ENCODE measurements at regions not wholly inside any gene's neighbourhood (a gene's known extent, or its start where the extent isn't known, plus 50 kb on each side); places are given as distances from the start of the nearest gene placed in this dataset.

- Mint-ChIP-seq H3K4me3 (no peak overlapping the region), H3K4me1 (peaks cover 14% of the 10 kb centered on the region), H3K9me3 (no peaks in the 10 kb centered on the region), H3K27me3 (ENCODE audit: low read depth) (peaks cover 10% of the 10 kb centered on the region), H3K36me3 (no peaks in the 10 kb centered on the region), H3K27ac (no peak overlapping the region)
- no peak for DNase-seq (ENCODE audit: low spot score in 2 of 2, unreplicated experiment in 2 of 2)
- TF ChIP-seq CTCF (IDR thresholded peaks at IDR 0.05; ENCODE audit: unreplicated experiment), result no peak
Observed at GRCh38 chr6:166691746-166692145, 64.7 kb upstream of the RPS6KA2 start.

GRCh38 chr6:166691199-166691598, 64.1 kb upstream of the RPS6KA2 start:
- Mint-ChIP-seq H3K4me1 (peaks cover 14% of the 10 kb centered on the region), H3K36me3 (no peaks in the 10 kb centered on the region), H3K27ac (no peak overlapping the region), H3K27me3 (ENCODE audit: low read depth) (peaks cover 13% of the 10 kb centered on the region), H3K4me3 (no peak overlapping the region), H3K9me3 (no peaks in the 10 kb centered on the region)
- no peak for DNase-seq (ENCODE audit: low spot score in 2 of 2, unreplicated experiment in 2 of 2)
- TF ChIP-seq CTCF (IDR thresholded peaks at IDR 0.05; ENCODE audit: unreplicated experiment), result no peak

GRCh38 chr6:166689687-166690086, 62.6 kb upstream of the RPS6KA2 start:
- no peak for TF ChIP-seq CTCF (IDR thresholded peaks at IDR 0.05; ENCODE audit: unreplicated experiment)

GRCh38 chr6:166688901-166689300, 61.9 kb upstream of the RPS6KA2 start:
- peaks cover 14% of the 10 kb centered on the region for H3K4me1 Mint-ChIP-seq
- no peak overlapping the region for H3K27ac Mint-ChIP-seq
- H3K4me3 Mint-ChIP-seq, result no peak overlapping the region
- H3K27me3 Mint-ChIP-seq (ENCODE audit: low read depth), result peaks cover 17% of the 10 kb centered on the region
- no peak for TF ChIP-seq CTCF (IDR thresholded peaks at IDR 0.05; ENCODE audit: unreplicated experiment)
- no peaks in the 10 kb centered on the region for H3K9me3 Mint-ChIP-seq
- H3K36me3 Mint-ChIP-seq, result no peaks in the 10 kb centered on the region
- no peak for DNase-seq (ENCODE audit: low spot score in 2 of 2, unreplicated experiment in 2 of 2)

More at GRCh38 chr6:166689687-166690086, 62.6 kb upstream of the RPS6KA2 start:
- no peak for DNase-seq (ENCODE audit: low spot score in 2 of 2, unreplicated experiment in 2 of 2)
- H3K4me3 Mint-ChIP-seq, result no peak overlapping the region
- H3K4me1 Mint-ChIP-seq, result peaks cover 14% of the 10 kb centered on the region
- H3K27ac Mint-ChIP-seq, result no peak overlapping the region
- H3K9me3 Mint-ChIP-seq, result no peaks in the 10 kb centered on the region
- H3K36me3 Mint-ChIP-seq, result no peaks in the 10 kb centered on the region
- H3K27me3 Mint-ChIP-seq (ENCODE audit: low read depth), result peaks cover 17% of the 10 kb centered on the region

- no peak for TF ChIP-seq CTCF (IDR thresholded peaks at IDR 0.05; ENCODE audit: unreplicated experiment)
- peaks cover 14% of the 10 kb centered on the region for H3K4me1 Mint-ChIP-seq
- no peak for DNase-seq (ENCODE audit: low spot score in 2 of 2, unreplicated experiment in 2 of 2)
- H3K9me3 Mint-ChIP-seq, result no peaks in the 10 kb centered on the region
- peaks cover 17% of the 10 kb centered on the region for H3K27me3 Mint-ChIP-seq (ENCODE audit: low read depth)
- H3K4me3 Mint-ChIP-seq, result no peak overlapping the region
- H3K36me3 Mint-ChIP-seq, result no peaks in the 10 kb centered on the region
- no peak overlapping the region for H3K27ac Mint-ChIP-seq
Observed at GRCh38 chr6:166687879-166688205, 60.8 kb upstream of the RPS6KA2 start.

Data from mesothelial cell of epicardium (in vitro differentiated cells).